Trophoblast cell (in vitro differentiated cells and primary cell): ENCODE measurements at regions not wholly inside any gene's neighbourhood (a gene's known extent, or its start where the extent isn't known, plus 50 kb on each side); places are given as distances from the start of the nearest gene placed in this dataset.
A peak's percentile ranks its signal among the peaks of the same experiment; 100 is the strongest.
"Not testable (repeated sequence)": the region's sequence is repeated elsewhere in the genome, so short reads cannot be mapped to it uniquely, and the experiment has no call there.

Source experiments
- DNase-seq, 2 donors: peaks; one replicate each; pipeline ENCODE4 v3.0.0-alpha.2; 2016
- H2AFZ ChIP-seq: 2 replicates; pipeline ENCODE4 v1.6.1; 2013; ENCODE audit warnings: low read length, moderate library complexity, mild to moderate bottlenecking; ENCODE audit not compliant: insufficient read depth, poor library complexity
- H2AK5ac ChIP-seq: 2 replicates; pipeline ENCODE4 v1.6.1; 2013; ENCODE audit warnings: mild to moderate bottlenecking, low read length
- H2BK120ac ChIP-seq: 2 replicates; pipeline ENCODE4 v1.6.1; 2013; ENCODE audit warnings: low read length, mild to moderate bottlenecking, moderate library complexity; ENCODE audit not compliant: insufficient read depth, poor library complexity
- H2BK12ac ChIP-seq: 2 replicates; pipeline ENCODE4 v1.6.1; 2013; ENCODE audit warnings: mild to moderate bottlenecking, low read length, moderate library complexity
- H2BK5ac ChIP-seq: 2 replicates; pipeline ENCODE4 v1.6.1; 2013; ENCODE audit warnings: low read length, low read depth, moderate library complexity, mild to moderate bottlenecking; ENCODE audit not compliant: poor library complexity
- H3K14ac ChIP-seq: 2 replicates; pipeline ENCODE4 v1.6.1; 2013; ENCODE audit warnings: mild to moderate bottlenecking, low read length
- H3K18ac ChIP-seq: 2 replicates; pipeline ENCODE4 v1.6.1; 2013; ENCODE audit warnings: mild to moderate bottlenecking, low read length
- H3K23ac ChIP-seq: 2 replicates; pipeline ENCODE4 v1.6.1; 2013; ENCODE audit warnings: low read length
- H3K27ac ChIP-seq: 2 replicates; pipeline ENCODE4 v1.5.1; 2013; ENCODE audit warnings: low read depth, mild to moderate bottlenecking, inconsistent platforms, low read length, moderate library complexity
- H3K27me3 ChIP-seq: 2 replicates; pipeline ENCODE4 v1.6.1; 2013; ENCODE audit warnings: inconsistent platforms, mild to moderate bottlenecking, low read length, moderate library complexity; ENCODE audit not compliant: insufficient read depth
- H3K36me3 ChIP-seq, 2 experiments: 1 replicate in 1 of 2; 2 replicates in 1 of 2; pipeline ENCODE4 v1.6.1; 2013; ENCODE audit warnings: low read length in 2 of 2, mild to moderate bottlenecking in 2 of 2, moderate library complexity in 1 of 2; ENCODE audit not compliant: insufficient read depth in 2 of 2, control insufficient read depth in 1 of 2
- H3K4ac ChIP-seq: 2 replicates; pipeline ENCODE4 v1.6.1; 2013; ENCODE audit warnings: low read depth, mild to moderate bottlenecking, low read length, moderate library complexity
- H3K4me1 ChIP-seq, 2 experiments: 1 replicate in 1 of 2; 2 replicates in 1 of 2; pipeline ENCODE4 v1.6.1; 2013; ENCODE audit warnings: low read length in 2 of 2, mild to moderate bottlenecking in 2 of 2, moderate library complexity in 1 of 2; ENCODE audit not compliant: insufficient read depth in 2 of 2, control insufficient read depth in 1 of 2
- H3K4me2 ChIP-seq: 2 replicates; pipeline ENCODE4 v1.6.1; 2013; ENCODE audit warnings: inconsistent platforms, mild to moderate bottlenecking, low read length, moderate library complexity
- H3K4me3 ChIP-seq: 2 replicates; pipeline ENCODE4 v1.5.1; 2013; ENCODE audit warnings: mild to moderate bottlenecking, low read depth, low read length, inconsistent platforms
- H3K79me1 ChIP-seq: one replicate; pipeline ENCODE4 v1.6.1; 2013; ENCODE audit warnings: low read length
- H3K79me2 ChIP-seq: 2 replicates; pipeline ENCODE4 v1.6.1; 2013; ENCODE audit warnings: low read length, mild to moderate bottlenecking; ENCODE audit not compliant: control insufficient read depth, insufficient read depth, poor library complexity
- H3K9ac ChIP-seq: 2 replicates; pipeline ENCODE4 v1.6.1; 2013; ENCODE audit warnings: mild to moderate bottlenecking, low read length
- H3K9me3 ChIP-seq: 2 replicates; pipeline ENCODE4 v1.6.1; 2013; ENCODE audit warnings: low read depth, mild to moderate bottlenecking, control low read depth, inconsistent platforms, low read length; ENCODE audit not compliant: insufficient read depth
- H4K12ac ChIP-seq: 2 replicates; pipeline ENCODE4 v1.6.1; 2013; ENCODE audit warnings: low read depth, mild to moderate bottlenecking, low read length, moderate library complexity
- H4K8ac ChIP-seq: 2 replicates; pipeline ENCODE4 v1.6.1; 2013; ENCODE audit warnings: low read depth, mild to moderate bottlenecking, low read length, moderate library complexity
- H4K91ac ChIP-seq: one replicate; pipeline ENCODE4 v1.6.1; 2013; ENCODE audit warnings: low read depth, mild to moderate bottlenecking, low read length, moderate library complexity
- whole genome bisulfite sequencing: extraction: QIAGEN DNeasy Blood & Tissue Kit; methylation state at CpG from one replicate; pipeline ENCODE4 v1.1.7; 2013; ENCODE audit warnings: missing lambda C conversion rate; ENCODE audit not compliant: insufficient read length, insufficient coverage; ENCODE audit errors: extremely low coverage; 5-methylcytosine and 5-hydroxymethylcytosine counted together

DNA sequence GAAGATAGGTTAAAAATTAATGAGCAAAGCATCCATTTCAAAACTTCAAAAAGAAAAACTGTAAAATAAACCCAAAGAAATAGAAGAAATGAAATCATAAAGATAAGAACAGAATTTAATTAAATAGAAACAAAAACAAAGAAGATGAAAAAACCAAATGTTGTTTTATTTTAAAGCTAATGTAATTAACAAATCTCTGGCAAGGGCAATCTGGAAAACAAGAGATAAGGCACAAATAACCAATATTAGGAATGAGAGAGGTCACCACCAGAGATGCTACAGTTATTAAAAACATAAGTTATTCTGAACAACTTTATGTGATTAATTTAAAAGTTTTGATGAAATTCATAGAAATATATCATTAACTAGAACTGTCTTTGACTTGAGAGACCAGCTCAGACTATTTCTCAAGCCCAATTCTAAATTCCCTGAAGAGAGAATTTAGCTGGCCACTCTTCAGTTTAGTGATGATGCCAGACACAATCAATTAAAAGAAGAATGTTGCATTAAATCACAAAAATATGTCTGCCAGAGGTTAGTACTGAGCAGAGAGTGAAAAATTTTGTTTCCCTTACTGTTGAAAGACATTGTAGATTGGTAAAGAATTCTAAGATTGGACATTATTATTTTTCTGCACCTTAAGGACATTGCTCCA lies 227.4 kb upstream of the VLDLR start:
- not testable (repeated sequence) for H2BK5ac ChIP-seq, H3K9ac ChIP-seq, H3K4me3 ChIP-seq, H4K12ac ChIP-seq, H2AK5ac ChIP-seq, H3K4me2 ChIP-seq, H3K9me3 ChIP-seq, H3K27ac ChIP-seq, H3K79me1 ChIP-seq, H3K14ac ChIP-seq, H3K23ac ChIP-seq, H3K79me2 ChIP-seq, H3K4ac ChIP-seq, H3K27me3 ChIP-seq, H3K4me1 ChIP-seq, H2BK12ac ChIP-seq, H3K36me3 ChIP-seq, H2AFZ ChIP-seq, H2BK120ac ChIP-seq, H4K91ac ChIP-seq, H4K8ac ChIP-seq, DNase-seq, H3K18ac ChIP-seq

- H2BK5ac ChIP-seq = no peak overlapping the region
- no peak overlapping the region for H4K91ac ChIP-seq
- no peak overlapping the region for H3K23ac ChIP-seq
- peaks cover 5 to 8% of the 10 kb centered on the region in 2 experiments for H3K4me1 ChIP-seq
- no peaks in the 10 kb centered on the region for H3K36me3 ChIP-seq
- no peak overlapping the region for H3K4me3 ChIP-seq
- peaks cover 2% of the 10 kb centered on the region for H3K79me1 ChIP-seq
- H3K4me2 ChIP-seq = no peak overlapping the region
- no peak overlapping the region for H2AK5ac ChIP-seq
- H3K18ac ChIP-seq = no peak overlapping the region
- no peaks in the 10 kb centered on the region for H3K79me2 ChIP-seq
- peak in 1 of 2 donors; percentile 24 for DNase-seq
- no peak overlapping the region for H2BK12ac ChIP-seq
- H3K27ac ChIP-seq = no peak overlapping the region
- no peak overlapping the region for H3K14ac ChIP-seq
- no peak overlapping the region for H4K12ac ChIP-seq
- no peaks in the 10 kb centered on the region for H3K9me3 ChIP-seq
- no CpG with 5 or more reads among the region's 2 CpGs for WGBS
- no peak overlapping the region for H3K9ac ChIP-seq
- no peaks in the 10 kb centered on the region for H3K27me3 ChIP-seq
- no peak overlapping the region for H2AFZ ChIP-seq
- H3K4ac ChIP-seq = no peak overlapping the region
- H4K8ac ChIP-seq = no peak overlapping the region
- H2BK120ac ChIP-seq = no peak overlapping the region
Observed at GRCh38 chr9:2395814-2396612, 225.6 kb upstream of the VLDLR start.

- Histone ChIP-seq H3K4ac (no peak overlapping the region), H3K18ac (no peak overlapping the region), H3K79me2 (no peaks in the 10 kb centered on the region), H2BK12ac (no peak overlapping the region), H3K79me1 (peaks cover 2% of the 10 kb centered on the region), H3K4me2 (no peak overlapping the region), H3K4me3 (no peak overlapping the region), H4K8ac (no peak overlapping the region), H4K12ac (no peak overlapping the region), H4K91ac (no peak overlapping the region), H3K9ac (no peak overlapping the region), H3K27ac (no peak overlapping the region), H2AK5ac (no peak overlapping the region), H2AFZ (no peak overlapping the region), H3K27me3 (no peaks in the 10 kb centered on the region), H2BK5ac (no peak overlapping the region), H3K23ac (no peak overlapping the region), H3K9me3 (no peaks in the 10 kb centered on the region), H2BK120ac (no peak overlapping the region), H3K4me1 (peaks cover 5 to 8% of the 10 kb centered on the region in 2 experiments), H3K36me3 (no peaks in the 10 kb centered on the region), H3K14ac (no peak overlapping the region)
- WGBS = no CpG with 5 or more reads among the region's 1 CpG
- DNase-seq = peak; percentile 10 to 53
Observed at GRCh38 chr9:2396622-2397285, 224.8 kb upstream of the VLDLR start.

- not testable (repeated sequence) for H2BK12ac ChIP-seq, H3K23ac ChIP-seq, H3K9ac ChIP-seq, H2BK120ac ChIP-seq, H3K18ac ChIP-seq, H3K79me2 ChIP-seq, H2BK5ac ChIP-seq, H3K36me3 ChIP-seq, H3K27me3 ChIP-seq, H3K4me2 ChIP-seq, H2AFZ ChIP-seq, H3K4ac ChIP-seq, DNase-seq, H3K14ac ChIP-seq, H4K12ac ChIP-seq, H3K4me3 ChIP-seq, H4K8ac ChIP-seq, H3K79me1 ChIP-seq, H2AK5ac ChIP-seq, H4K91ac ChIP-seq, H3K9me3 ChIP-seq, H3K4me1 ChIP-seq, H3K27ac ChIP-seq
Observed at GRCh38 chr9:2397875-2398274, 223.7 kb upstream of the VLDLR start.
